GM21447 (cell line): ENCODE measurements at regions not wholly inside any gene's neighbourhood (a gene's known extent, or its start where the extent isn't known, plus 50 kb on each side); places are given as distances from the start of the nearest gene placed in this dataset.

Experiments
- ATAC-seq: cut with Tn5 transposase; IDR thresholded peaks from one replicate; pipeline ENCODE4 v1.9.1; 2021; ENCODE audit not compliant: unreplicated experiment

GRCh38 chr2:45256173-45256866 is 247.1 kb upstream of the SIX2 start:
- no peak for ATAC-seq

DNA sequence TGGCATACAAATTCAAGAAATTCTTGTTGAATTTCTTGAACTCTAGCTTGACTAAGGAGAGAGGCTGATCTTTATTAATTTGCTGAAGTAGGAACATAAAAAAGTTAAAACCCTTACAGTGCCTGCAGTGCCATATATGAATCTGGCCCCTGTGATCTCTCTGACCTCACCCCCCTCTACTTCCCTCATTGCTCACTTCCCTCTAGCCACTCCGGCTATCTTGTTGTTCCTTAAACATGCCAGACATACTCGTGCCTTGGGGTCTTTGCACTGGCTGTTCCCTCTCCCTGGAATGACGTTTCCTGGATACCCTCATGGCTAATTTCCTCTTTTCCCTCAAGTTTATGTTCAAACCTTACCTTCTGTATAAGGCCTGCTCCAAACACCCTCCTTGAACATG is 246.3 kb upstream of the SIX2 start:
- no peak for ATAC-seq

- no peak for ATAC-seq
Measured at GRCh38 chr2:45254025-45254424, 244.8 kb upstream of the SIX2 start.

DNA sequence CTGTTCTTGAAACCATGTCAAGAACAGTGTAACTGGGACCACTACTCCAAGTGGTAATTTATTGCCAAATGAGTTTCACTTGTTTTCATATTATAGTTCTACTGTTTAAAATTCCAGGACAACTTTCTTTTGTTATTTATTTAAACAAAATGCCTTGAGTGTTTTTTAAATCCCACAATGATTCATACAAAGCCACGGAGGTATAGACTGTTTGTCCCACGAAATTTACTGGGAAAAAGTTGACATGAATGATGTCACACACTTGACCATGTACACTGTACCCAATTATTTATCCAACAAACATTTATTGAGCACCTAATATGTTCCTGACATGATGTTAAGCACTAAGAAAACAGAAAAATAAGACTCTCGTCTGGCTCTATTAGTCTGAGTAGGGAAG is 243.9 kb upstream of the SIX2 start:
- no peak for ATAC-seq

- no peak for ATAC-seq
Measured at GRCh38 chr2:45250176-45250575, 240.9 kb upstream of the SIX2 start.

- no peak for ATAC-seq
Measured at GRCh38 chr2:45248214-45248613, 239.0 kb upstream of the SIX2 start.

GRCh38 chr2:45244928-45245327 is 235.7 kb upstream of the SIX2 start:
- no peak for ATAC-seq

DNA sequence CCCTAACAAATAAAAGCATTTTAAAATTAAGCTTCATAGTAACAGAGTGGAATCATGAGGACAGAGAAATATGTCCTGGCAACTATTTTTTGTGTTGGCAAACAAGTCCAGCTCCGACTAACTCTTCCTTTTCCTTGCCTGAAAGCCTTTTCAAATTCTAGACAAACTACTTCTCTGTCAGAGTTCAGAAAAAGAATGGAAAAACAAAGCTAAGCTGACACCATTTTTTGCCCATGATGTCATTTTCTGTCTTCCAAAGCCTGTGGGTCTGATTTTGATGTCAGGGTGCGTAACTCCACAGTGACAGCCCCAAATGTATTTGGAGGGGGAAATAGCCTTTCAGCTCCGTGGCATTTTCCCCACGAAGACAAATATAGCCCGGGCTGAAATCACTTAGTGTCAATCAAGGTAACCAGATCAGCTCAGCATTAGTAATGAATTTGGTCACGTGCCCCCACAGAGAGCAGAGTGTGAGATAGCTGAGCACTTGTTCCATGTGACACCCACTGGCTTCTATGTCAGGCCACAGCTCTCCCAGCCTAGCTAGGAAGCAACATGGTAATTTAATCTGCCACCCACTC is 233.0 kb upstream of the SIX2 start:
- ATAC-seq = no peak

- ATAC-seq = no peak
Measured at GRCh38 chr2:45241061-45241561, 231.9 kb upstream of the SIX2 start.

GRCh38 chr2:45237850-45238542 is 228.7 kb upstream of the SIX2 start:
- ATAC-seq = no peak

DNA sequence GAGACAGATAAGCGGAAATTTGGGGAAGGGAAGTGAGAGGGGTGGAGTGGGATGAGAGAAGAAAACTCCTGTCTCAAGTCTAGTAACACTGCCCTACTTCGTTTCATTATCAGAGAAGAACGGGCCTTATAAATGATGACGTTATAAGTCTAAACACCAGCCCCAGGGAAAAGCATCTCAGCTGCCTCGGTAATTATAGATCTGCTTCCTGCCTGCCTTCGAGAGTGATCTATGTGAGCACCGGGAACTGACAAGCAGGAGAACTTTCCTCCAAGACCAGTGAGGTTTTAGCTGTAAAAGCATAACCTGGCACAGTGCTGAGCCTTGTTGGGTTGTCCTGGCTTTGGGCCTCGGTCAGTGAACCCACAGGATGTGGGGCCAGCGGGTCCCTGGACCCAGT is 227.9 kb upstream of the SIX2 start:
- no peak for ATAC-seq

- ATAC-seq = no peak
Measured at GRCh38 chr2:45236268-45236667, 227.0 kb upstream of the SIX2 start.

DNA sequence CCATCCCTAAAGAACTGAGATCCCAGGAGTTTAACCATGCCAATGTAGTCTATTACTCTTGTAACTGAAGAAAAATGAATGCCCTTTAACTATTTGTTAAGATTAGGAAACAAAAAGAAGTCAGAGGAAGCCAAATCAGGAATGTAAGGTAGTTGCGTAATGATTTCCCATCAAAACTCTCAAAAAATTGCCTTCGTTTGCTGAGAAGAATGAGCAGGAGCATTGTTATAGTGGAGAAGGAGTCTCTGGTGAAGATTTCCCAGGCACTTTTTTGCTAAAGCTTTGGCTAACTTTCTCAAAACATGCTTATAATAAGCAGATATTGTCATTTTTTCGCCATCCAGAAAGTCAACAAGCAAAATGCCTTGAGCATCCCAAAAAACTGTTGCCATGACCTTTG is 224.0 kb upstream of the SIX2 start:
- no peak for ATAC-seq

GRCh38 chr2:45232818-45233217 is 223.6 kb upstream of the SIX2 start:
- ATAC-seq = no peak

- no peak for ATAC-seq
Measured at GRCh38 chr2:45229411-45229810, 220.2 kb upstream of the SIX2 start.

- ATAC-seq = no peak
Measured at GRCh38 chr2:45227347-45227746, 218.1 kb upstream of the SIX2 start.

- ATAC-seq = no peak
Measured at GRCh38 chr2:45224993-45225380, 215.7 kb upstream of the SIX2 start.

DNA sequence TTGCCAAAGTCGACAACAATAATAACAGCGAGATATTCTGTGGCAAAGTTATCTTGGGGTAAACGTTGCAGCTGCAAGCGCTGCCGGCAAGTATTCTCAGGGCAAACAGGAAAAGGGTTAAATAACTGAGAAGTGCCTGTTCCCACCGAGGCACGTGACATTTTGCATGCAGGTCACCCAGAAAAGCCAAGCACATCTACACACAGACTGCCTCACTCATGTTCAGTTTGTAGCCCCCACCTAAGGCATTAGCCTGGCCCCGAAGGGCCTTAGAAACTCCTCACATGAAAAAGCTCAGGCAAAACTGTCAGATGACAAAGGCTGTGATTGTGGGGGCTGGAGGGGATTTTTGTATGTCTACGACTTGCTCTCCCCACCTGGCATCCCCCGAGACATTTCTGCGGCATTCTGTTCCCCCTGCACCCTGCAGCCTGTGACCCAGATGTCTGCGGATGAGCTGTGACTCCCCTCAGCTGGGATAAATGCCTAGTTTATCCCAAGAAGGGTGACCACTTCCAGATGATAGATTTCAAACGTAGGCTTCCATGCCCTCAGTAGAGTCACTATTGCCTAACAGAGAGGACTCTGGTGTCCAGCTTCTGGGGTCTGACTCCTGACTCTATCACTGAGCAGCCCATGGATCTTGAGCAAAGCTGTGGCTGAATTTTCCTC is 215.2 kb upstream of the SIX2 start:
- no peak for ATAC-seq

- ATAC-seq = no peak
Measured at GRCh38 chr2:45223531-45223930, 214.3 kb upstream of the SIX2 start.

DNA sequence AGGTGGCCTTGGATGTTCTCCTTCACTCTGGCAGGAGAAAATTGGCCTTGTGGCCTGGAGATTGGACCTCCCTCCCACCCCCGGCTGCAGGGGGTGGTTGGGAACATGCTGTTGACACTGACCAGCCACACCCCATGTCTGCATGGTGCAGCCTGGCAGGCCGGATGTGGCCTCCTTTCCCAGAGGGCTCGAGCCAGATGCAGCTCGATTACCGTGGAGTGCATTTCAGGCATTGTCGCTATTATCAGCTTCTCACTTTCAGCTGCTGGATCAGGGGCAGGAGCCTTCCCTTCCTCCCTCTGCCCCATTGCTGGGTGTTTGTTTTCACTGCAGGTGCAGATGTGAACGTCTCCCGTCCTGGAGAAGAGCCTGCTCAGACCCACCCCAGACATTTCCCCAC is 211.0 kb upstream of the SIX2 start:
- ATAC-seq = no peak

DNA sequence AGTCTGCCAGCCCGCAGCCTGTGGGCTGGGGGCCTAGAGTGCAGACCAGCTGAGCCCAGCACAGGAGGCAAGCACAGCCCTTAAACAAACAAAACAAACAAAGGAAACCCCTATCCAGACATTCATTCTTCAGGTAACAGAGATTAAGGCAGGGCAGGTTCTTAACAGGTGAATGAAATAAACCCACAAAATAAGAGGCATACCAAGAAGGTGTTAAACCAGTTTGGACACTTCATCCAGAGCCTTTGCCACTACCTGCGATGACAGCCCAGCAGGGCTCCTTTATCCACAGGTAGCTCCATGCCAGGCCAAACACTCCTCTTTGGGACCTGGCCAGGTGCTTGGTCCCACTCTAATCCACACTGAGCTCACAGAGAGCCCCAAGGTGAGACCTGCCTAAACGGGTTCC is 209.7 kb upstream of the SIX2 start:
- no peak for ATAC-seq

DNA sequence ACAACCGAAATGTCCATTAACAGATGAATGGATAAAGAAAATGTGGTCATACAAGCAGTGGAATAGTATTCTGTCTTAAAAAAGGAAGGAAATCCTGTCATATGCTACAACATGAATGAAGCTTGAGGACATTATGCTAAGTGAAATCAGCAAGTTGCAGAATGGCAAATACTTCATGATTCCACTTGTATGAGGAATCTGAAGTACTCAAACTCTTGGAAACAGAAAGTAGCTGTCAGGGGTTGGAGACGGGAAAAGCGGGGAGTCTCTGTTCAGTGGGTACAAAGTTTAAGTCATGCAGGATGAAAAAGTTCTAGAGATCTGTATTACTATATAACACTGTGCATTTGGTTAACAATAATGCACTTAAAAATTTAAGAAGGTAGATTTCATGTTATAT is 209.0 kb upstream of the SIX2 start:
- ATAC-seq = no peak
